ENCODE measurements at regions not wholly inside any gene's neighbourhood (a gene's known extent, or its start where the extent isn't known, plus 50 kb on each side); places are given as distances from the start of the nearest gene placed in this dataset.

GRCh38 chr14:53531156-53531555 is 378.0 kb upstream of the DDHD1 start:
- ChIA-PET CTCF (no interaction called here), POLR2A (no interaction called here)
- no peak for TF ChIP-seq BHLHE40 (IDR thresholded peaks at IDR 0.05; ENCODE audit: borderline replicate concordance)
- no peak for TF ChIP-seq SP1 (IDR thresholded peaks at IDR 0.05)
- no peak for TF ChIP-seq ZNF384 (IDR thresholded peaks at IDR 0.05)
- DNase-seq (ENCODE audit: extremely low spot score): no peak

- CTCF ChIA-PET: interaction anchor here (0.7 kb wide), 1 partner anchor 446 kb away, joined by 3 read pairs; no protein-coding TSS in a partner anchor
- POLR2A ChIA-PET: no interaction called here
- DNase-seq (ENCODE audit: extremely low spot score): no peak
- no peak for TF ChIP-seq HDGF (IDR thresholded peaks at IDR 0.05; ENCODE audit: borderline replicate concordance)
- no peak for TF ChIP-seq L3MBTL2 (conservative IDR thresholded peaks at IDR 0.05)
- TF ChIP-seq BHLHE40 (IDR thresholded peaks at IDR 0.05; ENCODE audit: borderline replicate concordance): no peak
- no peak for TF ChIP-seq FOXM1 (IDR thresholded peaks at IDR 0.05; ENCODE audit: borderline replicate concordance)
- TF ChIP-seq CTBP1 (IDR thresholded peaks at IDR 0.05; ENCODE audit: borderline replicate concordance): no peak
- TF ChIP-seq ARNT (IDR thresholded peaks at IDR 0.05): no peak
- TF ChIP-seq PKNOX1 (IDR thresholded peaks at IDR 0.05): no peak
Observed at GRCh38 chr14:53529519-53529918, 376.4 kb upstream of the DDHD1 start.

GRCh38 chr14:53528185-53528671 is 375.1 kb upstream of the DDHD1 start:
- DNase-seq (ENCODE audit: extremely low spot score): no peak
- POLR2A ChIA-PET: no interaction called here
- CTCF ChIA-PET: no interaction called here
- no peak for TF ChIP-seq L3MBTL2 (conservative IDR thresholded peaks at IDR 0.05)
- no peak for TF ChIP-seq LEF1 (IDR thresholded peaks at IDR 0.05; ENCODE audit: borderline replicate concordance)
- no peak for TF ChIP-seq TARDBP (IDR thresholded peaks at IDR 0.05)
- no peak for TF ChIP-seq ZNF384 (IDR thresholded peaks at IDR 0.05)
- no peak for TF ChIP-seq CTBP1 (IDR thresholded peaks at IDR 0.05; ENCODE audit: borderline replicate concordance)
- TF ChIP-seq ARNT (IDR thresholded peaks at IDR 0.05): no peak

GRCh38 chr14:53526200-53526599 is 373.1 kb upstream of the DDHD1 start:
- POLR2A ChIA-PET: no interaction called here
- TF ChIP-seq HDGF (IDR thresholded peaks at IDR 0.05; ENCODE audit: borderline replicate concordance): no peak
- TF ChIP-seq ARNT (IDR thresholded peaks at IDR 0.05): no peak
- no peak for TF ChIP-seq PKNOX1 (IDR thresholded peaks at IDR 0.05)
- TF ChIP-seq FOXM1 (IDR thresholded peaks at IDR 0.05; ENCODE audit: borderline replicate concordance): no peak
- TF ChIP-seq FOXA1 (IDR thresholded peaks at IDR 0.05): no peak
- no peak for TF ChIP-seq LEF1 (IDR thresholded peaks at IDR 0.05; ENCODE audit: borderline replicate concordance)
- TF ChIP-seq ZNF384 (IDR thresholded peaks at IDR 0.05): no peak
- TF ChIP-seq CTBP1 (IDR thresholded peaks at IDR 0.05; ENCODE audit: borderline replicate concordance): no peak
- TF ChIP-seq ELF4 (IDR thresholded peaks at IDR 0.05): no peak
- TF ChIP-seq L3MBTL2 (conservative IDR thresholded peaks at IDR 0.05): no peak
- no peak for TF ChIP-seq SP1 (IDR thresholded peaks at IDR 0.05)
- TF ChIP-seq SUZ12 (IDR thresholded peaks at IDR 0.05): no peak
- no peak for TF ChIP-seq FOXK2 (IDR thresholded peaks at IDR 0.05)
- no peak for TF ChIP-seq TARDBP (IDR thresholded peaks at IDR 0.05)
- no peak for TF ChIP-seq NFRKB (IDR thresholded peaks at IDR 0.05)
- TF ChIP-seq BHLHE40 (IDR thresholded peaks at IDR 0.05; ENCODE audit: borderline replicate concordance): no peak

GRCh38 chr14:53525608-53526007 is 372.5 kb upstream of the DDHD1 start:
- DNase-seq (ENCODE audit: extremely low spot score): no peak
- ChIA-PET CTCF (interaction anchor here (0.6 kb wide), 1 partner anchor 32 kb away, joined by 3 read pairs; no protein-coding TSS in a partner anchor), POLR2A (no interaction called here)
- TF ChIP-seq CTBP1 (IDR thresholded peaks at IDR 0.05; ENCODE audit: borderline replicate concordance) (no peak), NFRKB (IDR thresholded peaks at IDR 0.05) (no peak), FOXK2 (IDR thresholded peaks at IDR 0.05) (no peak), LEF1 (IDR thresholded peaks at IDR 0.05; ENCODE audit: borderline replicate concordance) (no peak), BHLHE40 (IDR thresholded peaks at IDR 0.05; ENCODE audit: borderline replicate concordance) (no peak), TARDBP (IDR thresholded peaks at IDR 0.05) (no peak), L3MBTL2 (conservative IDR thresholded peaks at IDR 0.05) (no peak), ELF4 (IDR thresholded peaks at IDR 0.05) (no peak), HDGF (IDR thresholded peaks at IDR 0.05; ENCODE audit: borderline replicate concordance) (no peak)

More at GRCh38 chr14:53526200-53526599, 373.1 kb upstream of the DDHD1 start:
- CTCF ChIA-PET: no interaction called here
- no peak for DNase-seq (ENCODE audit: extremely low spot score)

GRCh38 chr14:53524391-53524790 is 371.3 kb upstream of the DDHD1 start:
- no peak for TF ChIP-seq LEF1 (IDR thresholded peaks at IDR 0.05; ENCODE audit: borderline replicate concordance)
- TF ChIP-seq BHLHE40 (IDR thresholded peaks at IDR 0.05; ENCODE audit: borderline replicate concordance): no peak
- no peak for TF ChIP-seq FOXA1 (IDR thresholded peaks at IDR 0.05)
- TF ChIP-seq ARNT (IDR thresholded peaks at IDR 0.05): no peak
- TF ChIP-seq FOXK2 (IDR thresholded peaks at IDR 0.05): no peak
- TF ChIP-seq ZNF384 (IDR thresholded peaks at IDR 0.05): no peak
- TF ChIP-seq NFRKB (IDR thresholded peaks at IDR 0.05): no peak
- no peak for TF ChIP-seq ELF4 (IDR thresholded peaks at IDR 0.05)
- TF ChIP-seq TARDBP (IDR thresholded peaks at IDR 0.05): no peak
- no peak for TF ChIP-seq SUZ12 (IDR thresholded peaks at IDR 0.05)
- no peak for TF ChIP-seq PKNOX1 (IDR thresholded peaks at IDR 0.05)
- TF ChIP-seq CTBP1 (IDR thresholded peaks at IDR 0.05; ENCODE audit: borderline replicate concordance): no peak
- TF ChIP-seq L3MBTL2 (conservative IDR thresholded peaks at IDR 0.05): no peak
- TF ChIP-seq SP1 (IDR thresholded peaks at IDR 0.05): no peak
- TF ChIP-seq HDGF (IDR thresholded peaks at IDR 0.05; ENCODE audit: borderline replicate concordance): no peak
- no peak for TF ChIP-seq FOXM1 (IDR thresholded peaks at IDR 0.05; ENCODE audit: borderline replicate concordance)
- CTCF ChIA-PET: no interaction called here

More at GRCh38 chr14:53524391-53524790, 371.3 kb upstream of the DDHD1 start:
- no peak for DNase-seq (ENCODE audit: extremely low spot score)
- POLR2A ChIA-PET: no interaction called here

All from HEK293T (cell line).